B cell (primary cell): ENCODE measurements at regions not wholly inside any gene's neighbourhood (a gene's known extent, or its start where the extent isn't known, plus 50 kb on each side); places are given as distances from the start of the nearest gene placed in this dataset.

ENCODE experiments used
- ATAC-seq: fragments of 200-7000 bp; cut with Tn5 transposase; one replicate; pipeline ENCODE4 v1.10.0; 2021; ENCODE audit warnings: low read depth, mild to moderate bottlenecking, moderate number of reproducible peaks, moderate library complexity
- CTCF ChIA-PET: fragments of 350-600 bp; sonication (Branson Sonifier 250); formaldehyde crosslinking; loops from one replicate; lab custom pipeline; 2021; ENCODE audit warnings: antibody characterized with exemption, inconsistent platforms; lab: Charles Lee
- POLR2A ChIA-PET: fragments of 350-600 bp; sonication (Branson Sonifier 250); formaldehyde crosslinking; loops from one replicate; lab custom pipeline; 2021; ENCODE audit warnings: antibody characterized with exemption; lab: Charles Lee
- DNase-seq: peaks from one replicate; pipeline ENCODE4 v3.0.0; 2013
- H2AFZ ChIP-seq: 2 replicates; pipeline ENCODE4 v1.6.1; 2012; ENCODE audit warnings: mild to moderate bottlenecking, low read depth, low read length; ENCODE audit not compliant: insufficient read depth, poor library complexity, severe bottlenecking
- H3K27ac ChIP-seq, 2 donors: 1 replicate in 1 of 2; 2 replicates in 1 of 2; pipeline ENCODE4 v1.5.1; 2012 to 2013; ENCODE audit warnings: low read length in 2 of 2, mild to moderate bottlenecking in 2 of 2, moderate library complexity in 1 of 2
- H3K27me3 ChIP-seq, 4 experiments: fragments of 200-600 bp in 1 of 4; sonication (generic) in 1 of 4; replicated peaks in 1 of 4; 1 replicate in 2 of 4; 2 replicates in 2 of 4; pipeline versions ENCODE4 v1.6.1 to v1.7.0; 2013 to 2016; ENCODE audit warnings: low read length in 3 of 4, mild to moderate bottlenecking in 2 of 4, mixed read lengths in 1 of 4, moderate library complexity in 1 of 4; ENCODE audit not compliant: insufficient read depth in 4 of 4, control insufficient read depth in 3 of 4; ENCODE audit errors: control extremely low read depth in 1 of 4
- H3K36me3 ChIP-seq, 2 experiments: replicated peaks in 1 of 2; 1 replicate in 1 of 2; 2 replicates in 1 of 2; pipeline versions ENCODE4 v1.6.1 to v1.7.1; 2013; ENCODE audit warnings: low read length in 1 of 2; ENCODE audit not compliant: insufficient read depth in 2 of 2, control insufficient read depth in 1 of 2; ENCODE audit errors: control extremely low read depth in 1 of 2, extremely low read depth in 1 of 2
- H3K4me1 ChIP-seq, 2 donors: fragments of 200-600 bp in 1 of 2; sonication (generic) in 1 of 2; 1 replicate in 1 of 2; 2 replicates in 1 of 2; pipeline versions ENCODE4 v1.5.1 to v1.6.1; 2013 to 2017; ENCODE audit warnings: low read length in 2 of 2; ENCODE audit not compliant: control insufficient read depth in 2 of 2, insufficient read depth in 2 of 2
- H3K4me2 ChIP-seq: replicated peaks from 2 replicates; pipeline ENCODE3; 2012; ENCODE audit warnings: mild to moderate bottlenecking, low read depth, low read length; ENCODE audit not compliant: poor library complexity, severe bottlenecking
- H3K4me3 ChIP-seq, 5 experiments: fragments of 200-600 bp in 1 of 5; sonication (generic) in 1 of 5; 1 replicate in 3 of 5; 2 replicates in 2 of 5; pipeline versions ENCODE4 v1.5.1 to v1.7.0; 2011 to 2016; ENCODE audit warnings: low read length in 4 of 5, mild to moderate bottlenecking in 4 of 5, low read depth in 2 of 5, control low read depth in 1 of 5, moderate library complexity in 1 of 5; ENCODE audit not compliant: insufficient read depth in 1 of 5; ENCODE audit errors: control extremely low read depth in 1 of 5, extremely low read depth in 1 of 5
- H3K79me2 ChIP-seq: fragments of 200-600 bp; sonication (generic); one replicate; pipeline ENCODE4 v1.6.0; 2016; ENCODE audit warnings: low read length; ENCODE audit not compliant: control insufficient read depth, insufficient read depth
- H3K9ac ChIP-seq: fragments of 200-600 bp; sonication (generic); 2 replicates; pipeline ENCODE4 v1.6.1; 2017; ENCODE audit warnings: mild to moderate bottlenecking, low read length, moderate library complexity
- H3K9me3 ChIP-seq, 3 donors: one replicate each; pipeline versions ENCODE4 v1.6.1 to v1.7.1; 2013; ENCODE audit warnings: low read length in 2 of 3; ENCODE audit not compliant: control insufficient read depth in 2 of 3, insufficient read depth in 1 of 3; ENCODE audit errors: control extremely low read depth in 1 of 3
- H4K20me1 ChIP-seq: 2 replicates; pipeline ENCODE4 v1.6.0; 2012; ENCODE audit warnings: mild to moderate bottlenecking, low read length; ENCODE audit not compliant: insufficient read depth, control insufficient read depth, poor library complexity, severe bottlenecking
- H3K27ac Mint-ChIP-seq: one replicate; pipeline ENCODE4 v1.8.0; 2021; ENCODE audit warnings: mixed read lengths
- H3K27me3 Mint-ChIP-seq: one replicate; pipeline ENCODE4 v1.8.0; 2021; ENCODE audit warnings: mixed read lengths
- H3K4me1 Mint-ChIP-seq: one replicate; pipeline ENCODE4 v1.8.0; 2021; ENCODE audit warnings: mixed read lengths
- H3K4me3 Mint-ChIP-seq: one replicate; pipeline ENCODE4 v1.8.0; 2021; ENCODE audit warnings: mixed read lengths
- H3K9me3 Mint-ChIP-seq: one replicate; pipeline ENCODE4 v1.8.0; 2022; ENCODE audit warnings: mixed read lengths; ENCODE audit not compliant: insufficient read depth
- EZH2 ChIP-seq: IDR thresholded peaks from 2 replicates; pipeline ENCODE4 v1.6.1; 2012; ENCODE audit warnings: borderline replicate concordance, low read depth, mild to moderate bottlenecking, moderate library complexity, low read length; ENCODE audit not compliant: insufficient read depth, poor library complexity, severe bottlenecking
- WGBS: methylation state at CpG from one replicate; pipeline ENCODE4 v1.1.5; 2013; ENCODE audit warnings: missing lambda C conversion rate; ENCODE audit not compliant: insufficient coverage; 5-methylcytosine and 5-hydroxymethylcytosine counted together
- intact Hi-C: fragments of 100-400 bp; cut with micrococcal nuclease; formaldehyde crosslinking; loops from one replicate; pipeline ENCODE4 v1.10.0; 2022
- TF ChIP-seq, protein P1 (sequence below): fragments of 200-600 bp; IDR thresholded peaks from one replicate; pipeline ENCODE4 v1.8.0; 2022; ENCODE audit warnings: antibody characterized with exemption, mild to moderate bottlenecking

DNA sequence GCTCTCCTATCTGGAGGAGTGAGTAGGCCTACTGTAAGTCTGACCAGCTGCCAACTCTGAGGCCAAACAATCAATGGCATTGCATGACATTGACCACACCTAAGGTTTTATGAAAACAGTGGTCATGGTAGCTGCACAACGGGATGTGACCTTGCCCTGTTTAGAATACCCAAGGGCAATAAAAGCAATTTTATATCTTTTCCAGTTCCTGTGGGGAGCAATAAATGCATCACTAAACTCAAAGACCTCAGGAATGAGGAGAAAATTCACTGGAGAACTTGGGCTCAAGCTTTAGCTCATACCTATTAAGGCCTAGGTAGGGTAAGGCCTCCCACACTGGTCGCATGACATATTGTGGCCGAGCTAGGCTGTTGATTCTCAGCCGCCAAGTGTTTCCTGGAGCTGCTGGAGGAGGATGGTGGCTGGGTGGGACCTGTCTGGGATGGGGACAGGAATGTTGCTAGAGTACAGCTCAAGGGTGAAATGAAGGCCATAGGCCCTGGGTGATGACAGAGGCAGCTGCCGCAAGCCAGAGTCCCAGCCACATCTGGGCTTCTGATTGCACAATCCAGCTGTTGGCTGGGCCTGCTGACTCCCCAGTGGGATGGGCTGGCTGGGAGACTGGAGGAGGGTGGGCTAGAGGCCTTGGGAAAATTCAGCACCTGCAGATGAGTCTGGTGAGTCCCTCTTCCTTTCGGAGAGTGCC, 313.7 kb downstream of the CYP26B1 start:
- Histone ChIP-seq H3K36me3 (no peaks in the 10 kb centered on the region), H3K4me2 (no peak overlapping the region), H3K9ac (no peak overlapping the region), H4K20me1 (no peaks in the 10 kb centered on the region), H3K27me3 (no peaks in the 10 kb centered on the region), H2AFZ (no peak overlapping the region), H3K4me1 (no peaks in the 10 kb centered on the region), H3K27ac (no peak overlapping the region), H3K79me2 (no peaks in the 10 kb centered on the region), H3K9me3 (peaks cover 0 to 4% (median 0%) of the 10 kb centered on the region in 3 donors), H3K4me3 (no peak overlapping the region)
- no peak overlapping the region for H3K27ac Mint-ChIP-seq
- WGBS = 98% methylated on average over 4 of the region's 6 CpGs
- no peaks in the 10 kb centered on the region for H3K4me1 Mint-ChIP-seq
- H3K27me3 Mint-ChIP-seq = peaks cover 3% of the 10 kb centered on the region
- ATAC-seq (no peak), DNase-seq (no peak)
- intact Hi-C loops = no loop called here
- H3K4me3 Mint-ChIP-seq = no peak overlapping the region
- no peaks in the 10 kb centered on the region for H3K9me3 Mint-ChIP-seq
- CTCF ChIA-PET = no interaction called here
- TF ChIP-seq, protein P1, sequence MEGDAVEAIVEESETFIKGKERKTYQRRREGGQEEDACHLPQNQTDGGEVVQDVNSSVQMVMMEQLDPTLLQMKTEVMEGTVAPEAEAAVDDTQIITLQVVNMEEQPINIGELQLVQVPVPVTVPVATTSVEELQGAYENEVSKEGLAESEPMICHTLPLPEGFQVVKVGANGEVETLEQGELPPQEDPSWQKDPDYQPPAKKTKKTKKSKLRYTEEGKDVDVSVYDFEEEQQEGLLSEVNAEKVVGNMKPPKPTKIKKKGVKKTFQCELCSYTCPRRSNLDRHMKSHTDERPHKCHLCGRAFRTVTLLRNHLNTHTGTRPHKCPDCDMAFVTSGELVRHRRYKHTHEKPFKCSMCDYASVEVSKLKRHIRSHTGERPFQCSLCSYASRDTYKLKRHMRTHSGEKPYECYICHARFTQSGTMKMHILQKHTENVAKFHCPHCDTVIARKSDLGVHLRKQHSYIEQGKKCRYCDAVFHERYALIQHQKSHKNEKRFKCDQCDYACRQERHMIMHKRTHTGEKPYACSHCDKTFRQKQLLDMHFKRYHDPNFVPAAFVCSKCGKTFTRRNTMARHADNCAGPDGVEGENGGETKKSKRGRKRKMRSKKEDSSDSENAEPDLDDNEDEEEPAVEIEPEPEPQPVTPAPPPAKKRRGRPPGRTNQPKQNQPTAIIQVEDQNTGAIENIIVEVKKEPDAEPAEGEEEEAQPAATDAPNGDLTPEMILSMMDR = no peak
- TF ChIP-seq EZH2 = no peak
- POLR2A ChIA-PET = no interaction called here

DNA sequence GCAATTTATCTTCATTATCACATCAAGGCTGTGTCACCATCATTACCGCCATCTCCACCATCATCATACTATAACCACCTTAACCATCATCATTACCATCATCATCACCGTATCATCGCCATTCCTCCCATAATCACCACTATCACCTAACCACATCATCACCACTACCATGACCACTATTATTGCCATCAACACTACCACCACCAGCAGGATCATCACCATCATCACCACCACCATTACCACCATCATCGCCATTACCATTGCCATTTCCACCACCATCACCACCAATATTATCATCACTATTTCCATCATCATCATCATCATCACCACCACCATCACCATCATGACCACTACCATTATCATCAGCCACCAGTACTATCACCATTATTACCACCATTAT, 314.4 kb downstream of the CYP26B1 start:
- H4K20me1 ChIP-seq = no peaks in the 10 kb centered on the region
- H3K4me3 Mint-ChIP-seq = no peak overlapping the region
- ChIA-PET CTCF (no interaction called here), POLR2A (no interaction called here)
- H3K9me3 ChIP-seq = peaks cover 0 to 4% (median 0%) of the 10 kb centered on the region in 3 donors
- ATAC-seq (no peak), DNase-seq (no peak)
- H3K4me3 ChIP-seq = no peak overlapping the region
- H3K27ac ChIP-seq = no peak overlapping the region
- no peaks in the 10 kb centered on the region for H3K27me3 ChIP-seq
- no peak overlapping the region for H3K4me2 ChIP-seq
- no peak overlapping the region for H3K27ac Mint-ChIP-seq
- intact Hi-C loops = no loop called here
- no peaks in the 10 kb centered on the region for H3K9me3 Mint-ChIP-seq
- no peak overlapping the region for H3K9ac ChIP-seq
- no peaks in the 10 kb centered on the region for H3K4me1 Mint-ChIP-seq
- no peaks in the 10 kb centered on the region for H3K36me3 ChIP-seq
- H3K79me2 ChIP-seq = no peaks in the 10 kb centered on the region
- no peaks in the 10 kb centered on the region for H3K4me1 ChIP-seq
- no peak for TF ChIP-seq EZH2
- TF ChIP-seq, protein P1 = no peak
- H2AFZ ChIP-seq = no peak overlapping the region
- WGBS = 97% methylated on average over 4 of the region's 4 CpGs
- peaks cover 11% of the 10 kb centered on the region for H3K27me3 Mint-ChIP-seq
